ENCODE measurements at regions not wholly inside any gene's neighbourhood (a gene's known extent, or its start where the extent isn't known, plus 50 kb on each side); places are given as distances from the start of the nearest gene placed in this dataset.

GRCh38 chr17:64783556-64784352 lies 121.6 kb upstream of the SMURF2 start:
- H3K4me3 ChIP-seq (ENCODE audit: low read depth, low read length) = no peak overlapping the region
- no peak for TF ChIP-seq CTCF (IDR thresholded peaks at IDR 0.05; ENCODE audit: low read depth, low read length, missing control alignments)
- no peak for DNase-seq (ENCODE audit: low read depth)
- in situ Hi-C loops (cut with HindIII; ENCODE audit: low sequenced_read_pairs) = no loop called here

GRCh38 chr17:64783031-64783461 lies 120.9 kb upstream of the SMURF2 start:
- H3K4me3 ChIP-seq (ENCODE audit: low read depth, low read length) = no peak overlapping the region
- no peak for DNase-seq (ENCODE audit: low read depth)
- no peak for TF ChIP-seq CTCF (IDR thresholded peaks at IDR 0.05; ENCODE audit: low read depth, low read length, missing control alignments)
- in situ Hi-C loops (cut with HindIII; ENCODE audit: low sequenced_read_pairs) = no loop called here

GRCh38 chr17:64781810-64782555 lies 119.9 kb upstream of the SMURF2 start:
- in situ Hi-C loops (cut with HindIII; ENCODE audit: low sequenced_read_pairs) = no loop called here
- DNase-seq (ENCODE audit: low read depth) = no peak
- TF ChIP-seq CTCF (IDR thresholded peaks at IDR 0.05; ENCODE audit: low read depth, low read length, missing control alignments) = no peak
- H3K4me3 ChIP-seq (ENCODE audit: low read depth, low read length) = no peak overlapping the region

- no peak for TF ChIP-seq CTCF (IDR thresholded peaks at IDR 0.05; ENCODE audit: low read depth, low read length, missing control alignments)
- no peak for DNase-seq (ENCODE audit: low read depth)
- in situ Hi-C loops (cut with HindIII; ENCODE audit: low sequenced_read_pairs) = no loop called here
- peak overlapping the region; percentile 22 for H3K4me3 ChIP-seq (ENCODE audit: low read depth, low read length)
Measured at GRCh38 chr17:64781014-64781756, 119.1 kb upstream of the SMURF2 start.

- no peak for DNase-seq (ENCODE audit: low read depth)
Measured at GRCh38 chr17:64780096-64781013, 118.2 kb upstream of the SMURF2 start.

More at GRCh38 chr17:64780096-64781013, 118.2 kb upstream of the SMURF2 start:
- peak overlapping the region; percentile 22 for H3K4me3 ChIP-seq (ENCODE audit: low read depth, low read length)
- TF ChIP-seq CTCF (IDR thresholded peaks at IDR 0.05; ENCODE audit: low read depth, low read length, missing control alignments) = no peak
- in situ Hi-C loops (cut with HindIII; ENCODE audit: low sequenced_read_pairs) = no loop called here
